ENCODE measurements at regions not wholly inside any gene's neighbourhood (a gene's known extent, or its start where the extent isn't known, plus 50 kb on each side); places are given as distances from the start of the nearest gene placed in this dataset.

- no peak for ATAC-seq
- Histone ChIP-seq H3K36me3 (no peaks in the 10 kb centered on the region), H3K27ac (no peak overlapping the region), H3K27me3 (peaks cover 41% of the 10 kb centered on the region), H3K4me3 (no peak overlapping the region), H3K4me1 (no peaks in the 10 kb centered on the region), H3K9me3 (no peaks in the 10 kb centered on the region)
- TF ChIP-seq CTCF (IDR thresholded peaks at IDR 0.05) (no peak), EP300 (IDR thresholded peaks at IDR 0.05) (no peak), POLR2AphosphoS5 (IDR thresholded peaks at IDR 0.05) (no peak), POLR2A (IDR thresholded peaks at IDR 0.05) (no peak)
- WGBS, 2 donors (ENCODE audit: low coverage in 1 of 2) = 80 to 85% methylated on average over 4 of the region's 5 CpGs
Observed at GRCh38 chr5:154566146-154566680, 88.2 kb upstream of the HAND1 start.

- H3K4me1 ChIP-seq = no peaks in the 10 kb centered on the region
- H3K9me3 ChIP-seq = no peaks in the 10 kb centered on the region
- no peak overlapping the region for H3K4me3 ChIP-seq
- H3K27me3 ChIP-seq = peaks cover 41% of the 10 kb centered on the region
- H3K36me3 ChIP-seq = no peaks in the 10 kb centered on the region
- no peak for ATAC-seq
- H3K27ac ChIP-seq = no peak overlapping the region
- TF ChIP-seq CTCF (IDR thresholded peaks at IDR 0.05) (no peak), POLR2AphosphoS5 (IDR thresholded peaks at IDR 0.05) (no peak), EP300 (IDR thresholded peaks at IDR 0.05) (no peak), POLR2A (IDR thresholded peaks at IDR 0.05) (no peak)
- 84 to 85% methylated on average over 2 to 4 of the region's 5 CpGs for WGBS, 2 donors (ENCODE audit: low coverage in 1 of 2)
Observed at GRCh38 chr5:154565123-154565522, 87.1 kb upstream of the HAND1 start.

GRCh38 chr5:154562244-154562880, 84.3 kb upstream of the HAND1 start:
- no peaks in the 10 kb centered on the region for H3K4me1 ChIP-seq
- H3K27ac ChIP-seq = no peak overlapping the region
- peaks cover 34% of the 10 kb centered on the region for H3K27me3 ChIP-seq
- H3K36me3 ChIP-seq = no peaks in the 10 kb centered on the region
- no peaks in the 10 kb centered on the region for H3K9me3 ChIP-seq
- no peak overlapping the region for H3K4me3 ChIP-seq
- TF ChIP-seq POLR2AphosphoS5 (IDR thresholded peaks at IDR 0.05) = no peak
- TF ChIP-seq EP300 (IDR thresholded peaks at IDR 0.05) = no peak
- 74 to 78% methylated on average over 3 of the region's 4 CpGs for WGBS, 2 donors (ENCODE audit: low coverage in 1 of 2)
- ATAC-seq = no peak

GRCh38 chr5:154559398-154560276, 81.6 kb upstream of the HAND1 start:
- TF ChIP-seq POLR2AphosphoS5 (IDR thresholded peaks at IDR 0.05) = no peak
- TF ChIP-seq EP300 (IDR thresholded peaks at IDR 0.05) = no peak
- no peak for TF ChIP-seq CTCF (IDR thresholded peaks at IDR 0.05)
- no peak for TF ChIP-seq POLR2A (IDR thresholded peaks at IDR 0.05)
- Histone ChIP-seq H3K4me1 (no peaks in the 10 kb centered on the region), H3K27me3 (peaks cover 17% of the 10 kb centered on the region), H3K9me3 (peaks cover 0 to 5% (median 0%) of the 10 kb centered on the region in 3 donors), H3K36me3 (no peaks in the 10 kb centered on the region), H3K27ac (no peak overlapping the region), H3K4me3 (no peak overlapping the region)
- 81% methylated on average over 4 to 6 of the region's 6 CpGs for WGBS, 2 donors (ENCODE audit: low coverage in 1 of 2)
- ATAC-seq = no peak

- no peaks in the 10 kb centered on the region for H3K4me1 ChIP-seq
- ATAC-seq = no peak
- no peak overlapping the region for H3K4me3 ChIP-seq
- TF ChIP-seq POLR2A (IDR thresholded peaks at IDR 0.05) (no peak), POLR2AphosphoS5 (IDR thresholded peaks at IDR 0.05) (no peak), CTCF (IDR thresholded peaks at IDR 0.05) (no peak), EP300 (IDR thresholded peaks at IDR 0.05) (no peak)
- no peak overlapping the region for H3K27ac ChIP-seq
- 86 to 88% methylated on average over 1 of the region's 1 CpG for WGBS, 2 donors (ENCODE audit: low coverage in 1 of 2)
- peaks cover 0 to 16% (median 0%) of the 10 kb centered on the region in 3 donors for H3K9me3 ChIP-seq
- peaks cover 6% of the 10 kb centered on the region for H3K27me3 ChIP-seq
- H3K36me3 ChIP-seq = no peaks in the 10 kb centered on the region
Observed at GRCh38 chr5:154557548-154557947, 79.5 kb upstream of the HAND1 start.
